BLaER1 (cell line): ENCODE measurements at regions not wholly inside any gene's neighbourhood (a gene's known extent, or its start where the extent isn't known, plus 50 kb on each side); places are given as distances from the start of the nearest gene placed in this dataset.

ENCODE experiments used
- H3K27ac ChIP-seq: shearing (Covaris generic); formaldehyde crosslinking; 2 replicates; pipeline ENCODE4 v1.8.1; 2022
- H3K27me3 ChIP-seq: shearing (Covaris generic); formaldehyde crosslinking; 2 replicates; pipeline ENCODE4 v1.8.1; 2022
- H3K36me3 ChIP-seq: shearing (Covaris generic); formaldehyde crosslinking; 2 replicates; pipeline ENCODE4 v1.8.1; 2022
- H3K4me1 ChIP-seq: shearing (Covaris generic); formaldehyde crosslinking; 2 replicates; pipeline ENCODE4 v1.8.1; 2022
- H3K4me2 ChIP-seq: shearing (Covaris generic); formaldehyde crosslinking; 2 replicates; pipeline ENCODE4 v1.8.1; 2022
- H3K4me3 ChIP-seq: shearing (Covaris generic); formaldehyde crosslinking; 2 replicates; pipeline ENCODE4 v1.8.1; 2022
- H3K9ac ChIP-seq: shearing (Covaris generic); formaldehyde crosslinking; 2 replicates; pipeline ENCODE4 v1.8.1; 2022
- H3K9me3 ChIP-seq: shearing (Covaris generic); formaldehyde crosslinking; 2 replicates; pipeline ENCODE4 v1.8.1; 2022
- H4K20me1 ChIP-seq: shearing (Covaris generic); formaldehyde crosslinking; 2 replicates; pipeline ENCODE4 v1.8.1; 2022
- Cebpa-rat ChIP-seq: shearing (Covaris generic); IDR thresholded peaks from 2 replicates; pipeline ENCODE4 v1.8.1; 2022

GRCh38 chr11:127600674-127601073, 600.1 kb upstream of the KIRREL3 start:
- TF ChIP-seq Cebpa-rat, result no peak
- H3K4me3 ChIP-seq, result no peak overlapping the region
- no peaks in the 10 kb centered on the region for H4K20me1 ChIP-seq
- no peaks in the 10 kb centered on the region for H3K9me3 ChIP-seq
- H3K36me3 ChIP-seq, result no peaks in the 10 kb centered on the region
- H3K9ac ChIP-seq, result no peak overlapping the region
- no peak overlapping the region for H3K4me2 ChIP-seq
- H3K27ac ChIP-seq, result no peak overlapping the region
- H3K4me1 ChIP-seq, result no peaks in the 10 kb centered on the region
- no peaks in the 10 kb centered on the region for H3K27me3 ChIP-seq

- no peak overlapping the region for H3K4me2 ChIP-seq
- H3K4me3 ChIP-seq, result no peak overlapping the region
- H3K9ac ChIP-seq, result no peak overlapping the region
- H3K4me1 ChIP-seq, result no peaks in the 10 kb centered on the region
- H3K36me3 ChIP-seq, result no peaks in the 10 kb centered on the region
- H3K27me3 ChIP-seq, result no peaks in the 10 kb centered on the region
- H3K9me3 ChIP-seq, result no peaks in the 10 kb centered on the region
- H3K27ac ChIP-seq, result no peak overlapping the region
- no peak for TF ChIP-seq Cebpa-rat
- no peaks in the 10 kb centered on the region for H4K20me1 ChIP-seq
Measured at GRCh38 chr11:127598476-127598875, 597.9 kb upstream of the KIRREL3 start.

GRCh38 chr11:127596433-127596832, 595.9 kb upstream of the KIRREL3 start:
- no peaks in the 10 kb centered on the region for H3K36me3 ChIP-seq
- H3K4me2 ChIP-seq, result no peak overlapping the region
- no peaks in the 10 kb centered on the region for H3K9me3 ChIP-seq
- no peak for TF ChIP-seq Cebpa-rat
- no peaks in the 10 kb centered on the region for H4K20me1 ChIP-seq
- H3K4me1 ChIP-seq, result no peaks in the 10 kb centered on the region
- no peak overlapping the region for H3K4me3 ChIP-seq
- no peak overlapping the region for H3K27ac ChIP-seq
- no peak overlapping the region for H3K9ac ChIP-seq
- H3K27me3 ChIP-seq, result no peaks in the 10 kb centered on the region

- no peaks in the 10 kb centered on the region for H4K20me1 ChIP-seq
- H3K9ac ChIP-seq, result no peak overlapping the region
- H3K27me3 ChIP-seq, result no peaks in the 10 kb centered on the region
- no peak for TF ChIP-seq Cebpa-rat
- no peak overlapping the region for H3K4me2 ChIP-seq
- no peak overlapping the region for H3K4me3 ChIP-seq
- H3K36me3 ChIP-seq, result no peaks in the 10 kb centered on the region
- H3K27ac ChIP-seq, result no peak overlapping the region
- H3K9me3 ChIP-seq, result no peaks in the 10 kb centered on the region
- no peaks in the 10 kb centered on the region for H3K4me1 ChIP-seq
Measured at GRCh38 chr11:127592371-127592770, 591.8 kb upstream of the KIRREL3 start.

- Histone ChIP-seq H3K27ac (no peak overlapping the region), H3K9me3 (no peaks in the 10 kb centered on the region), H4K20me1 (no peaks in the 10 kb centered on the region), H3K4me3 (no peak overlapping the region), H3K4me1 (no peaks in the 10 kb centered on the region), H3K36me3 (no peaks in the 10 kb centered on the region), H3K9ac (no peak overlapping the region), H3K27me3 (no peaks in the 10 kb centered on the region), H3K4me2 (no peak overlapping the region)
- no peak for TF ChIP-seq Cebpa-rat
Measured at GRCh38 chr11:127590314-127590713, 589.7 kb upstream of the KIRREL3 start.

DNA sequence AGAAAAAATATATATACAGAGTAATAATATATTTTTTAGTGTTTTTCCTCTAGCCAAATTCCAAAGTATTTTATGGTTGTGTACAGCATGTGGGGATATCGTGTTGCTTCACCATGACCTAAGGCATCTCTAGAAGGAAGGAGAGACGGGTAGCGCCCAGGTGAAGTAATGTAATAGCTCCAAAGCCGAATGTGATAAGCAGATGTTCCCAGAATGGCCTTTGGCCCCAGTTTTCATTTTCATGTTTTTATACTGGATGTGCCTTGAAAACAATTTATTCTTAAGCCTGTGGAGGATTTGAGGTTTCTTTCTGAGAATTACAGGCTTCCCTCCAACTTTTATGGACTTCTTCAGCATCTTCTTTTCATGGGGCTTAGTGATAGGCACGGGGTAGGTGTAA, 587.9 kb upstream of the KIRREL3 start:
- H3K27ac ChIP-seq, result no peak overlapping the region
- H3K36me3 ChIP-seq, result no peaks in the 10 kb centered on the region
- H3K4me3 ChIP-seq, result no peak overlapping the region
- H3K9ac ChIP-seq, result no peak overlapping the region
- H4K20me1 ChIP-seq, result no peaks in the 10 kb centered on the region
- no peak overlapping the region for H3K4me2 ChIP-seq
- H3K9me3 ChIP-seq, result no peaks in the 10 kb centered on the region
- TF ChIP-seq Cebpa-rat, result no peak
- H3K27me3 ChIP-seq, result no peaks in the 10 kb centered on the region
- no peaks in the 10 kb centered on the region for H3K4me1 ChIP-seq

- Histone ChIP-seq H3K36me3 (no peaks in the 10 kb centered on the region), H3K27ac (no peak overlapping the region), H3K4me2 (no peak overlapping the region), H3K9ac (no peak overlapping the region), H3K4me1 (no peaks in the 10 kb centered on the region), H3K27me3 (no peaks in the 10 kb centered on the region), H3K4me3 (no peak overlapping the region), H3K9me3 (no peaks in the 10 kb centered on the region), H4K20me1 (no peaks in the 10 kb centered on the region)
- TF ChIP-seq Cebpa-rat, result no peak
Measured at GRCh38 chr11:127587511-127587910, 586.9 kb upstream of the KIRREL3 start.

- no peaks in the 10 kb centered on the region for H3K4me1 ChIP-seq
- no peak overlapping the region for H3K27ac ChIP-seq
- H3K27me3 ChIP-seq, result no peaks in the 10 kb centered on the region
- no peaks in the 10 kb centered on the region for H3K9me3 ChIP-seq
- no peaks in the 10 kb centered on the region for H3K36me3 ChIP-seq
- H3K4me3 ChIP-seq, result no peak overlapping the region
- H3K9ac ChIP-seq, result no peak overlapping the region
- no peaks in the 10 kb centered on the region for H4K20me1 ChIP-seq
- no peak overlapping the region for H3K4me2 ChIP-seq
- no peak for TF ChIP-seq Cebpa-rat
Measured at GRCh38 chr11:127576210-127576609, 575.6 kb upstream of the KIRREL3 start.

DNA sequence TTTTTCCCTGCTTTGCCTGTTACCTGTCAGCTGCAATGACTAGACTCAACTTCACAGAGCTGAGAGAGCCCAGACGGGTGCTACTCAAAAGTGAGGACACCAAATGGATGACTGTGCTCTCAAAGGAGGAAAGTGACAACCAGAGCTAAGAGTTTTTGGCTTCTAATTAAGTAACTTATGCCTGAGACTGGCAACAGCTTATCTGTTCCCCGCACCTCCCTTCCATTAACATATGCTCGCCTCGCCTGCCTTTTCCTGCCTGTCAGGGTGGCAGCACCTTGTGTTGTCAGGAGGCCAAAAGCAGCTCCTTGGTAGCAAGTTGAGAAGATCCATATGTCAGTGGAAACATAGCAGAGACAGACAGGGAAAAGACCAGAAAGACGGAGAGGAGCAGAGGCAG, 573.9 kb upstream of the KIRREL3 start:
- Histone ChIP-seq H3K36me3 (no peaks in the 10 kb centered on the region), H4K20me1 (no peaks in the 10 kb centered on the region), H3K4me1 (no peaks in the 10 kb centered on the region), H3K9me3 (no peaks in the 10 kb centered on the region), H3K27ac (no peak overlapping the region), H3K4me2 (no peak overlapping the region), H3K27me3 (no peaks in the 10 kb centered on the region), H3K9ac (no peak overlapping the region), H3K4me3 (no peak overlapping the region)
- no peak for TF ChIP-seq Cebpa-rat

DNA sequence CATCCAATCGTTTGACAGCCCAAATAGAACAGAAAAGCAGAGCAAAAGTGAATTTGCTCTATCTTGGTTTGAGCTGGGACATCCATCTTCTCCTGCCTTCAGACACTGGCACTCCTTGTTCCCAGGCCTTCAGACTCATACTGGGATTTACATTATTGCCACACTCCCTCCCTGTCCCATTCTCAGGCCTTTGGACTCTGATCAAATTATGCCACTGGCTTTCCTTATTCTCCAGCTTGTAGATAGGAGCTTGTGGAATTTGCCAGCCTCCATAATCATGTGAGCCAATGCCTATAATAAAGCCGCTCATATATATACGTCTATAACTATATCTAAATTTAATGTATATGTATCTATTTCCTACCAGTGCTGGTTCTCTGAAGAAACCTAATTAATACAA, 568.3 kb upstream of the KIRREL3 start:
- Histone ChIP-seq H3K4me3 (no peak overlapping the region), H3K36me3 (no peaks in the 10 kb centered on the region)
- TF ChIP-seq Cebpa-rat, result no peak

DNA sequence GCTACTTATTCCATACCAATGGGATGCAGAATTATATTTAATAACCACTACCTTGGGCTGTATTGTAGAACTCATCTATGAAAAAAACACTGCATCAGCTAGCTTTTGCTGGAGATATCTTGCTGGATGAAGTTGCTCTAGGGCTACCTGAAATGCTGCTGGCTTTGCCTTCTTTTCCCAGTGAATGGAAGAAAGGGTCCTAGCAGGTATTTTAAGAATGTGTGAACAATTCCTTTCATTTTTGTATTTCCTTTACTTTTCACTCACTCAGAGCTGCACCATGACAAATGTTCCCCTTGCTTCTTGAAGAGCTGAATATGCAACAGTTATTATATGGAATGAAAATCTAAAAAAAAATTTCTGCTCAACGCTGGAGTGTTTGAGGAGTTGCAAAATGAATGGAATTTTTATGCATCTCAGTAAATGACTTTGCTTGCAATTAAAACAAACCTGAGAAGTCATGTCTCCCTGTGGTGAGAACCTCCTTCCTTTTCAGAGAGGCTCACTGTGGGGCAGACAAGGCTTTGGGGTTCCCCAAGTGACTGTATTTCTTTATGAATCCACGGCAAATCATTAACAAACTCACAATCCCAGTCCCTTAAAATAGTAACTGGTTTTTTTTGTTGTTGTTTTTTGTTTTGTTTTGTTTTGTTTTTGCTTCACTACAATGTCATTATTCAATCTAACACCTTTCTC, 566.8 kb upstream of the KIRREL3 start:
- Histone ChIP-seq H3K9me3 (no peaks in the 10 kb centered on the region), H4K20me1 (no peaks in the 10 kb centered on the region), H3K4me2 (no peak overlapping the region), H3K36me3 (no peaks in the 10 kb centered on the region), H3K4me3 (no peak overlapping the region), H3K4me1 (no peaks in the 10 kb centered on the region), H3K27me3 (no peaks in the 10 kb centered on the region), H3K9ac (no peak overlapping the region), H3K27ac (no peak overlapping the region)
- TF ChIP-seq Cebpa-rat, result no peak

More for the DNA sequence above, 568.3 kb upstream of the KIRREL3 start:
- Histone ChIP-seq H3K4me1 (no peaks in the 10 kb centered on the region), H3K27ac (no peak overlapping the region), H4K20me1 (no peaks in the 10 kb centered on the region), H3K9ac (no peak overlapping the region), H3K9me3 (no peaks in the 10 kb centered on the region), H3K27me3 (no peaks in the 10 kb centered on the region), H3K4me2 (no peak overlapping the region)
